ENCODE measurements at regions not wholly inside any gene's neighbourhood (a gene's known extent, or its start where the extent isn't known, plus 50 kb on each side); places are given as distances from the start of the nearest gene placed in this dataset.

DNA sequence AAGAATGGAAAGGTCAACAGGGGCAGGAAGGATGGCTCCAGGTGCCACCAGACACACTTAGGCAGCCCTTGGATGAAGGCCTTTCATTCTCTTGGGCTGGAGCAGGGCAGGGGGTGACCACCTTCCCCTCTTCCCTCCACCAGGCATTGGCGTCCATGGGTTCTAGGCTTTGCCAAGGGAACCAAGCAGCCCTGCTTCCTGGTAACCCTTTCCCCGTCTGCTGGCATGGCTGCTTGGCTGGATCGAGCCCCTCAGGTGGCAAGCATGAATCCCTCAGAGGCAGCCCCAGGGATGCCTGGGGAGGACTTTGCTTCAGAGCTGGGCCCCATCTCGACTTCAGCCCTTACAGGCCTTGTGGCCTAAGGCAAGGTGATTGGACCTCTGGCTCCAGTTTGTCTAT is 185.1 kb upstream of the SYT13 start:
- H3K27ac ChIP-seq (ENCODE audit: low read depth, low read length, poor library complexity, severe bottlenecking): no peak overlapping the region
- H2AFZ ChIP-seq (ENCODE audit: low read length): no peak overlapping the region
- H3K4me3 ChIP-seq (ENCODE audit: low read depth, low read length, poor library complexity, severe bottlenecking): no peak overlapping the region
- H3K9ac ChIP-seq (ENCODE audit: low read length): no peak overlapping the region
- no peaks in the 10 kb centered on the region for H3K4me1 ChIP-seq (ENCODE audit: insufficient read depth, low read length, severe bottlenecking)
- TF ChIP-seq CTCF (IDR thresholded peaks at IDR 0.05; ENCODE audit: low read length): no peak
- no peak for TF ChIP-seq EZH2 (IDR thresholded peaks at IDR 0.05; ENCODE audit: borderline replicate concordance, low read length)
- no peaks in the 10 kb centered on the region for H3K79me2 ChIP-seq (ENCODE audit: insufficient read depth, low read length)
- H3K9me2 ChIP-seq (ENCODE audit: low read depth, low read length): no peaks in the 10 kb centered on the region
- H4K20me1 ChIP-seq (ENCODE audit: insufficient read depth, low read length): no peaks in the 10 kb centered on the region
- H3K4me2 ChIP-seq (ENCODE audit: low read length): no peak overlapping the region
- H3K27me3 ChIP-seq (ENCODE audit: insufficient read depth, low read length): no peaks in the 10 kb centered on the region
- H3F3A ChIP-seq (ENCODE audit: insufficient read depth, low read length): no peaks in the 10 kb centered on the region
- no peaks in the 10 kb centered on the region for H3K36me3 ChIP-seq (ENCODE audit: insufficient read depth, low read length)
- H3K9me3 ChIP-seq (ENCODE audit: low read length): no peaks in the 10 kb centered on the region

DNA sequence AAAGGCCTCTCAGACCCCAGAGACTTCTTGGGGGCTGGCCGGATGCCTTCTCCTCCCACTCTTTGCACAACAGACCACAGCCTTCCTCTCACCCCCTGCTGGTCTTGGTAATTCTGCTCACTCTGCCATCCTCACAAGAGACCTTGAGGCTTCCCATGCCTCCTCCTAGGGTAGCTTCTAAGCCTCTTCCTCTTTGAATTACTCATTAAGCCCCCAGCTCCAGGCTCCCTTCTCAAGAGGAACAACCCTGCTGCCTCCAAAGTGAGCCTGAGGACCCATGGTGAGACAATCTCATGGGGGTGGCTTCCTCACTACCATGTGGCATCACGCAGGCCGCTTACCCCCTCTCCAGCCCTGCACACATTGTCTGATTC is 184.6 kb upstream of the SYT13 start:
- no peaks in the 10 kb centered on the region for H3K9me3 ChIP-seq (ENCODE audit: low read length)
- no peak overlapping the region for H3K4me2 ChIP-seq (ENCODE audit: low read length)
- no peaks in the 10 kb centered on the region for H3K9me2 ChIP-seq (ENCODE audit: low read depth, low read length)
- H3K79me2 ChIP-seq (ENCODE audit: insufficient read depth, low read length): no peaks in the 10 kb centered on the region
- no peaks in the 10 kb centered on the region for H3K4me1 ChIP-seq (ENCODE audit: insufficient read depth, low read length, severe bottlenecking)
- no peak for TF ChIP-seq CTCF (IDR thresholded peaks at IDR 0.05; ENCODE audit: low read length)
- no peak for TF ChIP-seq EZH2 (IDR thresholded peaks at IDR 0.05; ENCODE audit: borderline replicate concordance, low read length)
- no peaks in the 10 kb centered on the region for H3K27me3 ChIP-seq (ENCODE audit: insufficient read depth, low read length)
- H2AFZ ChIP-seq (ENCODE audit: low read length): no peak overlapping the region
- no peak overlapping the region for H3K27ac ChIP-seq (ENCODE audit: low read depth, low read length, poor library complexity, severe bottlenecking)
- no peaks in the 10 kb centered on the region for H4K20me1 ChIP-seq (ENCODE audit: insufficient read depth, low read length)
- H3K4me3 ChIP-seq (ENCODE audit: low read depth, low read length, poor library complexity, severe bottlenecking): no peak overlapping the region
- H3K36me3 ChIP-seq (ENCODE audit: insufficient read depth, low read length): no peaks in the 10 kb centered on the region
- H3F3A ChIP-seq (ENCODE audit: insufficient read depth, low read length): no peaks in the 10 kb centered on the region
- no peak overlapping the region for H3K9ac ChIP-seq (ENCODE audit: low read length)

- no peaks in the 10 kb centered on the region for H3K36me3 ChIP-seq (ENCODE audit: insufficient read depth, low read length)
- no peaks in the 10 kb centered on the region for H4K20me1 ChIP-seq (ENCODE audit: insufficient read depth, low read length)
- no peak overlapping the region for H3K27ac ChIP-seq (ENCODE audit: low read depth, low read length, poor library complexity, severe bottlenecking)
- no peak overlapping the region for H2AFZ ChIP-seq (ENCODE audit: low read length)
- H3K9ac ChIP-seq (ENCODE audit: low read length): no peak overlapping the region
- H3K9me3 ChIP-seq (ENCODE audit: low read length): no peaks in the 10 kb centered on the region
- H3K27me3 ChIP-seq (ENCODE audit: insufficient read depth, low read length): no peaks in the 10 kb centered on the region
- no peaks in the 10 kb centered on the region for H3K9me2 ChIP-seq (ENCODE audit: low read depth, low read length)
- H3K4me3 ChIP-seq (ENCODE audit: low read depth, low read length, poor library complexity, severe bottlenecking): no peak overlapping the region
- no peaks in the 10 kb centered on the region for H3F3A ChIP-seq (ENCODE audit: insufficient read depth, low read length)
- H3K4me2 ChIP-seq (ENCODE audit: low read length): no peak overlapping the region
- H3K4me1 ChIP-seq (ENCODE audit: insufficient read depth, low read length, severe bottlenecking): no peaks in the 10 kb centered on the region
- TF ChIP-seq CTCF (IDR thresholded peaks at IDR 0.05; ENCODE audit: low read length) (no peak), EZH2 (IDR thresholded peaks at IDR 0.05; ENCODE audit: borderline replicate concordance, low read length) (no peak)
- H3K79me2 ChIP-seq (ENCODE audit: insufficient read depth, low read length): no peaks in the 10 kb centered on the region
These were observed 184.1 kb upstream of the SYT13 start for GRCh38 chr11:45470151-45470793.
